ENCODE measurements at regions not wholly inside any gene's neighbourhood (a gene's known extent, or its start where the extent isn't known, plus 50 kb on each side); places are given as distances from the start of the nearest gene placed in this dataset.

DNA sequence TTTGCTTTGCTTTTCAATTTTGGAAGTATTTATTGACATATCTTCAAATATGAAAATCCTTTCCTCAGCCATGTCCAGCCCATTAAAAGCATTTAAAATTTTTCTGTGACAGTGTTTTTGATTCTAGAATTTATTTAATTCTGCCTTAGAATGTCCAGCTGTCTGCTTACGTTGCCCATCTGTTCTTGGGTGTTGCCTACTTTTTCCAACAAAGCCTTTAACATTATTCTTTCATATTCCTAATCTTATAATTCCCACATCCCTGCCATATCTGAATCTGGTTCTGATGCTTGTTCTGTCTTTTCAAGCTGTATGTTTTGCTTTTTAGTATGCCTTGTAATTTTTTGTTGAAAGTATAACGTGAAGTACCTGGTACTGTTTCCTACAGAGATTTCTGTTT, 204.7 kb upstream of the VSTM2A start:
- Histone ChIP-seq H3K79me1 (ENCODE audit: low read depth in 1 of 2, low read length in 2 of 2) (no peaks in the 10 kb centered on the region), H3K9me3 (ENCODE audit: control insufficient read depth, insufficient read depth, low read length) (peaks cover 2% of the 10 kb centered on the region; the same call in 1 of the 2 replicates), H3K9me1 (ENCODE audit: insufficient read depth, low read length) (no peaks in the 10 kb centered on the region), H2AK5ac (ENCODE audit: low read depth, low read length) (no peak overlapping the region), H3K4me3 (ENCODE audit: insufficient read depth, low read depth, low read length) (no peak overlapping the region), H3K27me3 (ENCODE audit: control insufficient read depth, insufficient read depth, low read length) (no peaks in the 10 kb centered on the region), H2AK9ac (replicated peaks; ENCODE audit: low read depth, low read length, poor library complexity) (no peak overlapping the region), H3K18ac (ENCODE audit: low read depth, low read length) (no peak overlapping the region), H4K8ac (ENCODE audit: low read depth in 2 of 2, low read length in 2 of 2) (no peak overlapping the region), H2BK120ac (ENCODE audit: low read depth, low read length) (no peak overlapping the region), H2BK20ac (ENCODE audit: low read depth, low read length) (no peak overlapping the region), H3K14ac (replicated peaks; ENCODE audit: low read depth, low read length) (no peak overlapping the region), H3K4ac (ENCODE audit: low read depth, low read length) (no peak overlapping the region), H4K91ac (ENCODE audit: insufficient read depth, low read depth, low read length) (no peak overlapping the region), H3K9ac (ENCODE audit: low read depth, low read length) (no peak overlapping the region), H3K36me3 (ENCODE audit: control insufficient read depth, insufficient read depth, low read length) (no peaks in the 10 kb centered on the region), H2BK15ac (ENCODE audit: low read depth, low read length) (no peak overlapping the region), H4K20me1 (ENCODE audit: insufficient read depth, low read length) (no peaks in the 10 kb centered on the region), H2AFZ (replicated peaks; ENCODE audit: low read length, poor library complexity) (no peak overlapping the region), H3K56ac (ENCODE audit: extremely low read depth, insufficient read depth, low read length) (no peak overlapping the region), H3K4me2 (ENCODE audit: low read depth, low read length) (no peak overlapping the region), H3K4me1 (ENCODE audit: control insufficient read depth, insufficient read depth, low read length) (no peaks in the 10 kb centered on the region), H3K27ac (ENCODE audit: insufficient read depth, low read length) (no peak overlapping the region), H2BK5ac (ENCODE audit: low read depth, low read length, poor library complexity, severe bottlenecking) (no peak overlapping the region), H3K23ac (ENCODE audit: low read depth, low read length) (no peak overlapping the region), H4K5ac (ENCODE audit: low read depth, low read length) (no peak overlapping the region)
- WGBS, 2 experiments (ENCODE audit: extremely low coverage in 2 of 2, insufficient read length in 1 of 2) = no CpG with 5 or more reads among the region's 2 CpGs
- TF ChIP-seq MAFK (IDR thresholded peaks at IDR 0.05; ENCODE audit: low read depth, low read length) = no peak
- TF ChIP-seq RCOR1 (IDR thresholded peaks at IDR 0.05; ENCODE audit: insufficient replicate concordance, low read length) = no peak
- no peak for TF ChIP-seq SMC3 (IDR thresholded peaks at IDR 0.05; ENCODE audit: low read depth, low read length)
- no peak for TF ChIP-seq FOS (IDR thresholded peaks at IDR 0.05; ENCODE audit: low read depth, low read length)
- TF ChIP-seq POLR2A (IDR thresholded peaks at IDR 0.05; ENCODE audit: low read depth, low read length) = no peak
- TF ChIP-seq, protein P1, sequence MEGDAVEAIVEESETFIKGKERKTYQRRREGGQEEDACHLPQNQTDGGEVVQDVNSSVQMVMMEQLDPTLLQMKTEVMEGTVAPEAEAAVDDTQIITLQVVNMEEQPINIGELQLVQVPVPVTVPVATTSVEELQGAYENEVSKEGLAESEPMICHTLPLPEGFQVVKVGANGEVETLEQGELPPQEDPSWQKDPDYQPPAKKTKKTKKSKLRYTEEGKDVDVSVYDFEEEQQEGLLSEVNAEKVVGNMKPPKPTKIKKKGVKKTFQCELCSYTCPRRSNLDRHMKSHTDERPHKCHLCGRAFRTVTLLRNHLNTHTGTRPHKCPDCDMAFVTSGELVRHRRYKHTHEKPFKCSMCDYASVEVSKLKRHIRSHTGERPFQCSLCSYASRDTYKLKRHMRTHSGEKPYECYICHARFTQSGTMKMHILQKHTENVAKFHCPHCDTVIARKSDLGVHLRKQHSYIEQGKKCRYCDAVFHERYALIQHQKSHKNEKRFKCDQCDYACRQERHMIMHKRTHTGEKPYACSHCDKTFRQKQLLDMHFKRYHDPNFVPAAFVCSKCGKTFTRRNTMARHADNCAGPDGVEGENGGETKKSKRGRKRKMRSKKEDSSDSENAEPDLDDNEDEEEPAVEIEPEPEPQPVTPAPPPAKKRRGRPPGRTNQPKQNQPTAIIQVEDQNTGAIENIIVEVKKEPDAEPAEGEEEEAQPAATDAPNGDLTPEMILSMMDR (conservative IDR thresholded peaks at IDR 0.05; ENCODE audit: low read depth, low read length) = no peak
- no peak for TF ChIP-seq BHLHE40 (IDR thresholded peaks at IDR 0.05; ENCODE audit: low read depth, low read length)
- no peak for TF ChIP-seq MAZ (IDR thresholded peaks at IDR 0.05; ENCODE audit: borderline replicate concordance, low read depth, low read length)
- TF ChIP-seq MXI1 (IDR thresholded peaks at IDR 0.05; ENCODE audit: borderline replicate concordance, low read depth, low read length) = no peak
- no peak for TF ChIP-seq CEBPB (IDR thresholded peaks at IDR 0.05; ENCODE audit: low read depth, low read length)
- TF ChIP-seq, protein P2, sequence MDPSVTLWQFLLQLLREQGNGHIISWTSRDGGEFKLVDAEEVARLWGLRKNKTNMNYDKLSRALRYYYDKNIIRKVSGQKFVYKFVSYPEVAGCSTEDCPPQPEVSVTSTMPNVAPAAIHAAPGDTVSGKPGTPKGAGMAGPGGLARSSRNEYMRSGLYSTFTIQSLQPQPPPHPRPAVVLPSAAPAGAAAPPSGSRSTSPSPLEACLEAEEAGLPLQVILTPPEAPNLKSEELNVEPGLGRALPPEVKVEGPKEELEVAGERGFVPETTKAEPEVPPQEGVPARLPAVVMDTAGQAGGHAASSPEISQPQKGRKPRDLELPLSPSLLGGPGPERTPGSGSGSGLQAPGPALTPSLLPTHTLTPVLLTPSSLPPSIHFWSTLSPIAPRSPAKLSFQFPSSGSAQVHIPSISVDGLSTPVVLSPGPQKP (IDR thresholded peaks at IDR 0.05; ENCODE audit: borderline replicate concordance, low read depth, low read length) = no peak
- no peak for TF ChIP-seq CHD1 (IDR thresholded peaks at IDR 0.05; ENCODE audit: low read depth, low read length)
- TF ChIP-seq, protein P3, sequence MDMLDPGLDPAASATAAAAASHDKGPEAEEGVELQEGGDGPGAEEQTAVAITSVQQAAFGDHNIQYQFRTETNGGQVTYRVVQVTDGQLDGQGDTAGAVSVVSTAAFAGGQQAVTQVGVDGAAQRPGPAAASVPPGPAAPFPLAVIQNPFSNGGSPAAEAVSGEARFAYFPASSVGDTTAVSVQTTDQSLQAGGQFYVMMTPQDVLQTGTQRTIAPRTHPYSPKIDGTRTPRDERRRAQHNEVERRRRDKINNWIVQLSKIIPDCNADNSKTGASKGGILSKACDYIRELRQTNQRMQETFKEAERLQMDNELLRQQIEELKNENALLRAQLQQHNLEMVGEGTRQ (IDR thresholded peaks at IDR 0.05; ENCODE audit: low read depth, low read length) = no peak
- TF ChIP-seq NFE2L2 (IDR thresholded peaks at IDR 0.05; ENCODE audit: low read depth, low read length) = no peak
- no peak for TF ChIP-seq RFX5 (IDR thresholded peaks at IDR 0.05; ENCODE audit: low read depth, low read length)
- TF ChIP-seq RAD21 (IDR thresholded peaks at IDR 0.05; ENCODE audit: low read length) = no peak
- CTCF ChIA-PET = no interaction called here
- intact Hi-C loops (cut with micrococcal nuclease) = loop anchor here (10.0 kb wide), 1 partner anchor 93 kb away; no protein-coding TSS in a partner anchor
- dilution Hi-C loops (cut with HindIII; ENCODE audit: low sequenced_read_pairs, unreplicated experiment) = no loop called here
- no TSS peak for BruUV-seq (replicated peaks)
- in situ Hi-C loops (cut with MboI; ENCODE audit: low sequenced_read_pairs) = loop anchor here (10.0 kb wide), 1 partner anchor 103 kb away; no protein-coding TSS in a partner anchor
- ATAC-seq (ENCODE audit: low read depth) = no peak
- POLR2A ChIA-PET (ENCODE audit: unreplicated experiment) = no interaction called here
- DNase-seq = no peak
